ENCODE measurements at regions not wholly inside any gene's neighbourhood (a gene's known extent, or its start where the extent isn't known, plus 50 kb on each side); places are given as distances from the start of the nearest gene placed in this dataset.

DNA sequence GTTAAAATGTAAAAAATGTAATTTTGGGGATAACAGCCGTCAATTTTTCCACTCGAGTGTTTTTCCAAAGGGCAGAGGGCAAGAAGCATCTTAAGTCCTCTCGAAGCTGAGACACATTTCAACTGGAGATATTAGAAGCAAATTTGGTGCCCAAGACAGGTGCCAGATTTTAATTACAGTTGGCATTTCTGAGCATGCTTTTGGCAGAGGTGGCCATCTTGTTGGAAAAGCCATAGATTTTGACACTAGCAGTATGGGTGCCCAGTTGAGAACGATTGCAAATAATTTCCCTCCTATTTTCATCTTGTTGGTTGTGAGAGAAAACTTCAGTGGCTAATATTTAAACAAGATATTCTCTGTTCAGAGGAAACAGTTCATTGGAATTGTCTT is 146.3 kb downstream of the TM9SF2 start:
- DNase-seq (ENCODE audit: low read depth) = no peak
- no peak for TF ChIP-seq CTCF (conservative IDR thresholded peaks at IDR 0.05; ENCODE audit: low read depth, low read length)
- no peak overlapping the region for H3K4me3 ChIP-seq (ENCODE audit: low read depth, low read length)

GRCh38 chr13:99646866-99647595 is 145.8 kb downstream of the TM9SF2 start:
- TF ChIP-seq CTCF (conservative IDR thresholded peaks at IDR 0.05; ENCODE audit: low read depth, low read length) = no peak
- no peak overlapping the region for H3K4me3 ChIP-seq (ENCODE audit: low read depth, low read length)
- DNase-seq (ENCODE audit: low read depth) = no peak

DNA sequence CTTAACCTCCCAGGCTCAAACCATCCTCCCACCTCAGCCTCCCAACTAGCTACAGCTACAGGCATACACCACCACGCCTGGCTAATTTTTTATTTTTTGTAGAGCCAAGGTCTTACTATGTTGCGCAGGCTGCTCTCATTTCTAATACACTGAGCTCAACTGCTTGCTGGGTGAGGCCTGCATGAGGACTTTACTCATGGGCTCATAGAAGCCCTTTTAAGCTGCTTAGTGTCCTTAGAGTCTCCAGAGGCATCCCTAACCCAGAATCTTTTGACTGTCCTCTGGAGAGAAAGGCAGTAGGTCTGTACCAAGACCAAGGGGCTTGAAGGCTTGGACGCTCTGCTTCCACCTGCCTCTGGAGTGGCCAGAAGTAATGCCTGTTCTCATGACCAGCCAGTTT is 141.6 kb downstream of the TM9SF2 start:
- DNase-seq (ENCODE audit: low read depth) = no peak
- H3K4me3 ChIP-seq (ENCODE audit: low read depth, low read length) = no peak overlapping the region
- TF ChIP-seq CTCF (conservative IDR thresholded peaks at IDR 0.05; ENCODE audit: low read depth, low read length) = no peak

DNA sequence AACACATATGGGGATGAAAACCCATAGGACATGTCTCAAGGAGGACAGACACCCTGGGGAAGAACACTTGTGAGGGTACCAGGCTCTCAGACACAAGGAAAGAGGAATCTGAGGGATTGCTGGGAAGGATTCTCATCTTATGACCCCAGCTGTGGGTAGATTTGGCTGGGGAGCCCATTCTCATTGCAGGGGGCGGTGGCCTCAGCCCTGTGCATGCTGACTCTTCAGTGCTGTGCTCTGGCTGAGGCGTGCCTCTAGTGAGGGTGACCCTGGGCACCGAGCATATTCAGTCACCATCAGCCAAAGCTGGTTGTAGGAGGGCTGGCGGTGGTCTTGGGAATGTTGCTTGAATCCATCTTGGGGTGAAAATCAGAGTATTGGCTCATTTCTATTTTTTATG is 140.7 kb downstream of the TM9SF2 start:
- no peak for DNase-seq (ENCODE audit: low read depth)
- no peak for TF ChIP-seq CTCF (conservative IDR thresholded peaks at IDR 0.05; ENCODE audit: low read depth, low read length)
- no peak overlapping the region for H3K4me3 ChIP-seq (ENCODE audit: low read depth, low read length)

DNA sequence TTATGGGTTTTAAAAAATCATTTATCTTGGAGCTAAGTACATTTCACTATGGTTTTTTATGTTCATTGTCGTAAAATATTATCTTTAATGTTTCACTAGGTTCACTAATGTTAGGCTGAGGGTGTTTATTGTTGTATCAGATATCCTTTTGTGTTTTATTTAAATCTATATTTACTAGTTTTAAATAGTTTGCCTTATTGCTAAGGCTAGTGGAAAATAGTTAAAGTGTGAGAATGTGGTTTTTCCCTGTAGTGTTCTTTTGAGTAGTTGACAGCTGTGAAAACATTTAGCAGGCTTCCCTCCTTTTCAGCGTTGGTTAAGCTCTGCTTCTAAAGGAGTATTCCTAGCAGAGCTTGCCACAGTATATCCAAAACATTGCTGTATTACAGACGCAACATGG is 139.0 kb downstream of the TM9SF2 start:
- DNase-seq (ENCODE audit: low read depth) = no peak
- no peak overlapping the region for H3K4me3 ChIP-seq (ENCODE audit: low read depth, low read length)
- TF ChIP-seq CTCF (conservative IDR thresholded peaks at IDR 0.05; ENCODE audit: low read depth, low read length) = no peak

DNA sequence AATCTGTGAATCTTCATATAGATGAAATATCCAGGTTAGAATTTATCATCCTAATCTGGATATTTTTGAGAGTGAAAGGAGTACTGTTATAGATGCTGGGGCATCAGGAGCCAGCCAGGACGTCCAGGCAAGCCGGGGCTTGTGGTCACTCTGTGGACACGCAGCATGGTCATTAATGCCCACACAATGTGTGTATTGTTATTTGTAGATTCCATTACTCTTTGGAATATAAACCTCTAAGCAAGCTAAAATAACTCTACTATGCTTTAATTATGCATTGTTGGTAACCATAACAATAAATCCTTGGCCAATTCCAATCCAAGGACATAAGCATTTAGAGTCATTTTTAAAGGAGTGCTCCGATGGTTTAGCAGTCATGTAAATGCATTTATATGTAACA is 137.9 kb downstream of the TM9SF2 start:
- no peak for DNase-seq (ENCODE audit: low read depth)
- TF ChIP-seq CTCF (conservative IDR thresholded peaks at IDR 0.05; ENCODE audit: low read depth, low read length) = no peak
- H3K4me3 ChIP-seq (ENCODE audit: low read depth, low read length) = no peak overlapping the region

DNA sequence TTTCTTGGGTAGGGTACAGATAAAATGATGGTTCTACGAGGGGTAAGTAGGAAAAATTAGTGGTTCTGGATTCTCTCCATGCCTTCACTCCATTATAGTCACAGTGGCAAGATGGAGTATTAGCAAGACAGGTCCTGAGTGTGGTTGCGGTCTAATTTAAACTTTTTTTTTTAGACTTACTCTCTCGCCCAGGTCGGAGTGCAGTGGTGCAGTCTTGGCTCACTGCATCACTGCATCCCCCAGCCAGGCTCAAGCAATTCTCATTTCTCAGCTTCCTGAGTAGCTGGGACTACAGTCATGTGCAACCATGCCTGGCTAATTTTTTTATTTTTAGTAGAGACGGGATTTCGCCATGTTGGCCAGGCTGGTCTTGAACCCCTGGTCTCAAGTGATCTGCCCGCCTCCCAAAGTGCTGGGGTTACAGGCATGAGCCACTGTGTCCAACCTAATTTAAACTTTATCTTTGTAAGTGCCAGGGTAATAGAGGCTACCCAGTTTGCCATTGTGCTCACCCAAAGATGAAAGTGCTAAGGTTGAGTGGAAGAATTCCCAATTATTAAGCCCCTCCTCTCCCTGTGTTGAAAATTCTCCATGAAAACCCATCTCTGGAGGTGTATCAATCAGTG is 135.6 kb downstream of the TM9SF2 start:
- TF ChIP-seq CTCF (conservative IDR thresholded peaks at IDR 0.05; ENCODE audit: low read depth, low read length) = no peak

More for the DNA sequence above, 135.6 kb downstream of the TM9SF2 start:
- no peak for DNase-seq (ENCODE audit: low read depth)
- no peak overlapping the region for H3K4me3 ChIP-seq (ENCODE audit: low read depth, low read length)
